Ishikawa (cell line): ENCODE measurements at regions not wholly inside any gene's neighbourhood (a gene's known extent, or its start where the extent isn't known, plus 50 kb on each side); places are given as distances from the start of the nearest gene placed in this dataset.
A peak's percentile ranks its signal among the peaks of the same experiment; 100 is the strongest.

Experiments
- CEBPB ChIP-seq: IDR thresholded peaks from 2 replicates; pipeline ENCODE4 v1.6.1; 2012
- CREB1 ChIP-seq: IDR thresholded peaks from 2 replicates; pipeline ENCODE4 v1.6.1; 2012; ENCODE audit warnings: low read depth
- EGR1 ChIP-seq: IDR thresholded peaks from 2 replicates; pipeline ENCODE4 v1.6.1; 2012
- EP300 ChIP-seq: IDR thresholded peaks from 2 replicates; pipeline ENCODE4 v1.6.1; 2012; ENCODE audit warnings: borderline replicate concordance
- FOXM1 ChIP-seq: IDR thresholded peaks from 2 replicates; pipeline ENCODE4 v1.6.1; 2012; ENCODE audit warnings: low read depth, borderline replicate concordance
- MAX ChIP-seq: IDR thresholded peaks from 2 replicates; pipeline ENCODE4 v1.6.1; 2012
- NFIC ChIP-seq: IDR thresholded peaks from 2 replicates; pipeline ENCODE4 v1.6.1; 2012
- RAD21 ChIP-seq: IDR thresholded peaks from 2 replicates; pipeline ENCODE4 v1.6.1; 2012; ENCODE audit warnings: low read depth
- REST ChIP-seq: IDR thresholded peaks from 2 replicates; pipeline ENCODE4 v1.6.1; 2012; ENCODE audit warnings: low read depth, mild to moderate bottlenecking
- TAF1 ChIP-seq: IDR thresholded peaks from 2 replicates; pipeline ENCODE4 v1.6.1; 2012; ENCODE audit warnings: low read depth, mild to moderate bottlenecking
- TCF12 ChIP-seq: IDR thresholded peaks from 2 replicates; pipeline ENCODE4 v1.6.1; 2012; ENCODE audit warnings: low read depth
- TEAD4 ChIP-seq: IDR thresholded peaks from 2 replicates; pipeline ENCODE4 v1.6.1; 2012
- USF1 ChIP-seq: IDR thresholded peaks from 2 replicates; pipeline ENCODE4 v1.6.1; 2012
- YY1 ChIP-seq: IDR thresholded peaks from 2 replicates; pipeline ENCODE4 v1.6.1; 2012; ENCODE audit warnings: low read depth
- ZBTB7A ChIP-seq: IDR thresholded peaks from 2 replicates; pipeline ENCODE4 v1.6.1; 2012; ENCODE audit warnings: low read depth

- TF ChIP-seq TCF12 (no peak), NFIC (no peak), MAX (no peak), CEBPB (no peak), EP300 (no peak), EGR1 (no peak), CREB1 (no peak), USF1 (no peak), RAD21 (no peak)
Measured at GRCh38 chrX:13493659-13494058, 75.7 kb upstream of the EGFL6 start.

- TF ChIP-seq USF1 (no peak), TEAD4 (no peak), TAF1 (no peak), NFIC (no peak), EP300 (no peak), ZBTB7A (no peak), CREB1 (no peak), CEBPB (no peak), FOXM1 (no peak), RAD21 (no peak), REST (no peak), MAX (no peak), YY1 (no peak)
Measured at GRCh38 chrX:13492286-13492685, 77.1 kb upstream of the EGFL6 start.

- no peak for TF ChIP-seq FOXM1
- no peak for TF ChIP-seq EP300
- TF ChIP-seq REST = no peak
- TF ChIP-seq USF1 = no peak
- TF ChIP-seq TAF1 = no peak
- no peak for TF ChIP-seq EGR1
- TF ChIP-seq YY1 = no peak
- TF ChIP-seq NFIC = no peak
- no peak for TF ChIP-seq RAD21
- TF ChIP-seq ZBTB7A = no peak
- no peak for TF ChIP-seq CREB1
- no peak for TF ChIP-seq TEAD4
- TF ChIP-seq CEBPB = no peak
Measured at GRCh38 chrX:13491061-13491460, 78.3 kb upstream of the EGFL6 start.

GRCh38 chrX:13489454-13489853 lies 79.9 kb upstream of the EGFL6 start:
- TF ChIP-seq RAD21 = no peak
- no peak for TF ChIP-seq ZBTB7A
- TF ChIP-seq TEAD4 = no peak
- no peak for TF ChIP-seq TCF12
- TF ChIP-seq NFIC = no peak
- TF ChIP-seq CREB1 = no peak
- TF ChIP-seq CEBPB = no peak

- TF ChIP-seq REST = no peak
- TF ChIP-seq ZBTB7A = no peak
- TF ChIP-seq RAD21 = peak; percentile 85
- TF ChIP-seq CEBPB = peak; percentile 76
- TF ChIP-seq MAX = peak; percentile 30; the same call in 1 of the 2 replicates
Measured at GRCh38 chrX:13487731-13488505, 81.5 kb upstream of the EGFL6 start.
